GM23338 (cell line): ENCODE measurements at regions not wholly inside any gene's neighbourhood (a gene's known extent, or its start where the extent isn't known, plus 50 kb on each side); places are given as distances from the start of the nearest gene placed in this dataset.

ENCODE experiments used
- CREB1 ChIP-seq: fragments of 250-450 bp; sonication (Bioruptor Pico); IDR thresholded peaks from 2 replicates; pipeline ENCODE4 v1.5.0; 2020; ENCODE audit warnings: low read depth, mild to moderate bottlenecking, moderate library complexity
- EZH2 ChIP-seq: fragments of 200-600 bp; sonication (generic); IDR thresholded peaks from one replicate; pipeline ENCODE4 v1.8.0; 2017; ENCODE audit warnings: antibody characterized with exemption, mild to moderate bottlenecking, low read depth; ENCODE audit not compliant: unreplicated experiment
- EZH2phosphoT487 ChIP-seq: fragments of 200-600 bp; sonication (generic); IDR thresholded peaks from one replicate; pipeline ENCODE4 v1.8.1; 2018; ENCODE audit warnings: antibody characterized with exemption; ENCODE audit not compliant: unreplicated experiment
- JUNB ChIP-seq: IDR thresholded peaks from one replicate; pipeline ENCODE4 v1.6.1; 2016; ENCODE audit warnings: antibody characterized with exemption; ENCODE audit not compliant: unreplicated experiment
- POLR2AphosphoS5 ChIP-seq: IDR thresholded peaks from 2 replicates; pipeline ENCODE4 v1.6.1; 2016; ENCODE audit warnings: antibody characterized with exemption, low read depth
- ZNF114 ChIP-seq: fragments of 250-450 bp; sonication (Bioruptor Pico); IDR thresholded peaks from 2 replicates; pipeline ENCODE4 v1.5.0; 2020; ENCODE audit warnings: mild to moderate bottlenecking, moderate library complexity
- ZNF331 ChIP-seq: fragments of 250-450 bp; sonication (Bioruptor Pico); IDR thresholded peaks from 2 replicates; pipeline ENCODE4 v1.5.0; 2020; ENCODE audit warnings: low read depth, mild to moderate bottlenecking, moderate library complexity
- TF ChIP-seq, protein P1 (sequence below), 2 experiments: fragments of 200-600 bp in 1 of 2; sonication (generic) in 1 of 2; conservative IDR thresholded peaks; 2 replicates each; pipeline versions ENCODE4 v1.5.1 to v1.6.1; 2016 to 2017; ENCODE audit warnings: antibody characterized with exemption in 2 of 2, low read depth in 2 of 2, mild to moderate bottlenecking in 2 of 2, moderate library complexity in 1 of 2
- TF ChIP-seq, protein P2 (sequence below): IDR thresholded peaks from one replicate; pipeline ENCODE4 v1.6.1; 2018; ENCODE audit warnings: antibody characterized with exemption; ENCODE audit not compliant: unreplicated experiment
- TF ChIP-seq, protein P3 (sequence below): IDR thresholded peaks from 2 replicates; pipeline ENCODE4 v1.6.1; 2016; ENCODE audit warnings: antibody characterized with exemption

DNA sequence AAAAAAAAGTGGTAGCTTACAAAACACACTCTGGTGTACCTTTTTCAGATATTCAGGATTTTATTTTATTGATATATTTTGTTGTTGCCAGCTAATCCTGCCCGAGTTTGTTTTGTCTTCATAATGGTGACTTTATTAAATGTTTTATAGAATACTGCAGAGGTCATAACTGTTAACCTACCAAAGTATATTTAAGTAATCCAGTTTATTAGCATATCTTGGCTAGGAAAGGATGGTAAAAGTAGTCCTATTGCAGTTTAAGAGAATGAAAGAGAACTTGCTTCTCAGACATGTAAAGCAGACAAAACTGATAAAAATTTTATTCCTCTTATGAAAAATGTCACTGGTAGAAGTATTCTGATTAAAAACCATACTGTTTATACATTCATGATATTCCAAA, 59.2 kb upstream of the IGSF10 start:
- TF ChIP-seq, protein P1, sequence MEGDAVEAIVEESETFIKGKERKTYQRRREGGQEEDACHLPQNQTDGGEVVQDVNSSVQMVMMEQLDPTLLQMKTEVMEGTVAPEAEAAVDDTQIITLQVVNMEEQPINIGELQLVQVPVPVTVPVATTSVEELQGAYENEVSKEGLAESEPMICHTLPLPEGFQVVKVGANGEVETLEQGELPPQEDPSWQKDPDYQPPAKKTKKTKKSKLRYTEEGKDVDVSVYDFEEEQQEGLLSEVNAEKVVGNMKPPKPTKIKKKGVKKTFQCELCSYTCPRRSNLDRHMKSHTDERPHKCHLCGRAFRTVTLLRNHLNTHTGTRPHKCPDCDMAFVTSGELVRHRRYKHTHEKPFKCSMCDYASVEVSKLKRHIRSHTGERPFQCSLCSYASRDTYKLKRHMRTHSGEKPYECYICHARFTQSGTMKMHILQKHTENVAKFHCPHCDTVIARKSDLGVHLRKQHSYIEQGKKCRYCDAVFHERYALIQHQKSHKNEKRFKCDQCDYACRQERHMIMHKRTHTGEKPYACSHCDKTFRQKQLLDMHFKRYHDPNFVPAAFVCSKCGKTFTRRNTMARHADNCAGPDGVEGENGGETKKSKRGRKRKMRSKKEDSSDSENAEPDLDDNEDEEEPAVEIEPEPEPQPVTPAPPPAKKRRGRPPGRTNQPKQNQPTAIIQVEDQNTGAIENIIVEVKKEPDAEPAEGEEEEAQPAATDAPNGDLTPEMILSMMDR (conservative IDR thresholded peaks at IDR 0.05; ENCODE audit: low read depth in 2 of 2), result no peak
- no peak for TF ChIP-seq EZH2phosphoT487
- TF ChIP-seq EZH2, result no peak
- TF ChIP-seq POLR2AphosphoS5, result no peak
- TF ChIP-seq CREB1 (CRISPR knock-in tag), result no peak
- TF ChIP-seq ZNF331 (CRISPR knock-in tag), result no peak
- TF ChIP-seq, protein P2, sequence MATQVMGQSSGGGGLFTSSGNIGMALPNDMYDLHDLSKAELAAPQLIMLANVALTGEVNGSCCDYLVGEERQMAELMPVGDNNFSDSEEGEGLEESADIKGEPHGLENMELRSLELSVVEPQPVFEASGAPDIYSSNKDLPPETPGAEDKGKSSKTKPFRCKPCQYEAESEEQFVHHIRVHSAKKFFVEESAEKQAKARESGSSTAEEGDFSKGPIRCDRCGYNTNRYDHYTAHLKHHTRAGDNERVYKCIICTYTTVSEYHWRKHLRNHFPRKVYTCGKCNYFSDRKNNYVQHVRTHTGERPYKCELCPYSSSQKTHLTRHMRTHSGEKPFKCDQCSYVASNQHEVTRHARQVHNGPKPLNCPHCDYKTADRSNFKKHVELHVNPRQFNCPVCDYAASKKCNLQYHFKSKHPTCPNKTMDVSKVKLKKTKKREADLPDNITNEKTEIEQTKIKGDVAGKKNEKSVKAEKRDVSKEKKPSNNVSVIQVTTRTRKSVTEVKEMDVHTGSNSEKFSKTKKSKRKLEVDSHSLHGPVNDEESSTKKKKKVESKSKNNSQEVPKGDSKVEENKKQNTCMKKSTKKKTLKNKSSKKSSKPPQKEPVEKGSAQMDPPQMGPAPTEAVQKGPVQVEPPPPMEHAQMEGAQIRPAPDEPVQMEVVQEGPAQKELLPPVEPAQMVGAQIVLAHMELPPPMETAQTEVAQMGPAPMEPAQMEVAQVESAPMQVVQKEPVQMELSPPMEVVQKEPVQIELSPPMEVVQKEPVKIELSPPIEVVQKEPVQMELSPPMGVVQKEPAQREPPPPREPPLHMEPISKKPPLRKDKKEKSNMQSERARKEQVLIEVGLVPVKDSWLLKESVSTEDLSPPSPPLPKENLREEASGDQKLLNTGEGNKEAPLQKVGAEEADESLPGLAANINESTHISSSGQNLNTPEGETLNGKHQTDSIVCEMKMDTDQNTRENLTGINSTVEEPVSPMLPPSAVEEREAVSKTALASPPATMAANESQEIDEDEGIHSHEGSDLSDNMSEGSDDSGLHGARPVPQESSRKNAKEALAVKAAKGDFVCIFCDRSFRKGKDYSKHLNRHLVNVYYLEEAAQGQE, result no peak
- TF ChIP-seq ZNF114 (CRISPR knock-in tag), result no peak
- TF ChIP-seq JUNB, result no peak
- TF ChIP-seq, protein P3, sequence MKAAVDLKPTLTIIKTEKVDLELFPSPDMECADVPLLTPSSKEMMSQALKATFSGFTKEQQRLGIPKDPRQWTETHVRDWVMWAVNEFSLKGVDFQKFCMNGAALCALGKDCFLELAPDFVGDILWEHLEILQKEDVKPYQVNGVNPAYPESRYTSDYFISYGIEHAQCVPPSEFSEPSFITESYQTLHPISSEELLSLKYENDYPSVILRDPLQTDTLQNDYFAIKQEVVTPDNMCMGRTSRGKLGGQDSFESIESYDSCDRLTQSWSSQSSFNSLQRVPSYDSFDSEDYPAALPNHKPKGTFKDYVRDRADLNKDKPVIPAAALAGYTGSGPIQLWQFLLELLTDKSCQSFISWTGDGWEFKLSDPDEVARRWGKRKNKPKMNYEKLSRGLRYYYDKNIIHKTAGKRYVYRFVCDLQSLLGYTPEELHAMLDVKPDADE, result no peak
